ENCODE measurements at regions not wholly inside any gene's neighbourhood (a gene's known extent, or its start where the extent isn't known, plus 50 kb on each side); places are given as distances from the start of the nearest gene placed in this dataset.

- H3K36me3 ChIP-seq (replicated peaks in 1 of 2; ENCODE audit: control insufficient read depth in 1 of 2, insufficient read depth in 2 of 2, low read length in 2 of 2): no peaks in the 10 kb centered on the region
- no peak overlapping the region for H3K4me3 ChIP-seq (replicated peaks in 1 of 3; ENCODE audit: low read depth in 2 of 3, low read length in 3 of 3)
- no peak for DNase-seq
- WGBS (ENCODE audit: insufficient coverage): 42% methylated on average over 1 of the region's 1 CpG
- H3K4me1 ChIP-seq (ENCODE audit: control insufficient read depth in 1 of 2, insufficient read depth in 2 of 2, low read length in 2 of 2): no peaks in the 10 kb centered on the region
- intact Hi-C loops (cut with micrococcal nuclease): no loop called here
- no peaks in the 10 kb centered on the region for H3K27me3 ChIP-seq (ENCODE audit: control insufficient read depth in 2 of 2, insufficient read depth in 2 of 2, low read length in 2 of 2)
- no peak overlapping the region for H3K4me3 Mint-ChIP-seq
- H3K27ac Mint-ChIP-seq: no peak overlapping the region
- H3K9me3 Mint-ChIP-seq: peaks cover 0 to 14% (median 3%) of the 10 kb centered on the region in 7 donors
- no peaks in the 10 kb centered on the region for H4K20me1 ChIP-seq (ENCODE audit: insufficient read depth, low read length)
- H2AFZ ChIP-seq (ENCODE audit: insufficient read depth, low read depth, low read length, poor library complexity, severe bottlenecking): no peak overlapping the region
- TF ChIP-seq CTCF (IDR thresholded peaks at IDR 0.05): no peak
- no peaks in the 10 kb centered on the region for H3K36me3 Mint-ChIP-seq
- H3K79me2 ChIP-seq (ENCODE audit: insufficient read depth, low read length): no peaks in the 10 kb centered on the region
- H3K27me3 Mint-ChIP-seq (ENCODE audit: low read depth in 3 of 3): no peaks in the 10 kb centered on the region
- no peak overlapping the region for H3K4me2 ChIP-seq (replicated peaks; ENCODE audit: extremely low read depth, low read length, poor library complexity, severe bottlenecking)
- H3K9me3 ChIP-seq (replicated peaks in 1 of 2; ENCODE audit: control insufficient read depth in 1 of 2, insufficient read depth in 1 of 2, low read length in 2 of 2): peaks cover 0 to 2% of the 10 kb centered on the region in 2 donors
- H3K4me1 Mint-ChIP-seq: no peaks in the 10 kb centered on the region
- no peak overlapping the region for H3K9ac ChIP-seq (ENCODE audit: insufficient read depth, low read length, poor library complexity, severe bottlenecking)
- H3K27ac ChIP-seq (ENCODE audit: low read depth in 1 of 2, low read length in 2 of 2): no peak overlapping the region
Measured at GRCh38 chr14:48914382-48914781, 671.8 kb downstream of the RPS29 start.

- intact Hi-C loops (cut with micrococcal nuclease): no loop called here
- Histone ChIP-seq H3K9me3 (replicated peaks in 1 of 2; ENCODE audit: control insufficient read depth in 1 of 2, insufficient read depth in 1 of 2, low read length in 2 of 2) (peaks cover 0 to 4% of the 10 kb centered on the region in 2 donors), H3K36me3 (replicated peaks in 1 of 2; ENCODE audit: control insufficient read depth in 1 of 2, insufficient read depth in 2 of 2, low read length in 2 of 2) (no peaks in the 10 kb centered on the region), H3K27me3 (ENCODE audit: control insufficient read depth in 2 of 2, insufficient read depth in 2 of 2, low read length in 2 of 2) (no peaks in the 10 kb centered on the region), H3K9ac (ENCODE audit: insufficient read depth, low read length, poor library complexity, severe bottlenecking) (no peak overlapping the region), H3K27ac (ENCODE audit: low read depth in 1 of 2, low read length in 2 of 2) (no peak overlapping the region), H4K20me1 (ENCODE audit: insufficient read depth, low read length) (no peaks in the 10 kb centered on the region), H3K4me2 (replicated peaks; ENCODE audit: extremely low read depth, low read length, poor library complexity, severe bottlenecking) (no peak overlapping the region), H3K4me3 (replicated peaks in 1 of 3; ENCODE audit: low read depth in 2 of 3, low read length in 3 of 3) (no peak overlapping the region), H3K4me1 (ENCODE audit: control insufficient read depth in 1 of 2, insufficient read depth in 2 of 2, low read length in 2 of 2) (no peaks in the 10 kb centered on the region), H2AFZ (ENCODE audit: insufficient read depth, low read depth, low read length, poor library complexity, severe bottlenecking) (no peak overlapping the region), H3K79me2 (ENCODE audit: insufficient read depth, low read length) (no peaks in the 10 kb centered on the region)
- no peaks in the 10 kb centered on the region for H3K27me3 Mint-ChIP-seq (ENCODE audit: low read depth in 3 of 3)
- DNase-seq: no peak
- H3K9me3 Mint-ChIP-seq: peaks cover 0 to 5% (median 0%) of the 10 kb centered on the region in 7 donors
- H3K4me1 Mint-ChIP-seq: no peaks in the 10 kb centered on the region
- H3K4me3 Mint-ChIP-seq: no peak overlapping the region
- WGBS (ENCODE audit: insufficient coverage): no CpG with 5 or more reads among the region's 3 CpGs
- no peaks in the 10 kb centered on the region for H3K36me3 Mint-ChIP-seq
- TF ChIP-seq CTCF (IDR thresholded peaks at IDR 0.05): no peak
- no peak overlapping the region for H3K27ac Mint-ChIP-seq
Measured at GRCh38 chr14:48900565-48900964, 685.6 kb downstream of the RPS29 start.
